B cell (primary cell): ENCODE measurements at regions not wholly inside any gene's neighbourhood (a gene's known extent, or its start where the extent isn't known, plus 50 kb on each side); places are given as distances from the start of the nearest gene placed in this dataset.

Experiments
- ATAC-seq: fragments of 200-7000 bp; cut with Tn5 transposase; one replicate; pipeline ENCODE4 v1.10.0; 2021; ENCODE audit warnings: low read depth, mild to moderate bottlenecking, moderate number of reproducible peaks, moderate library complexity
- CTCF ChIA-PET: fragments of 350-600 bp; sonication (Branson Sonifier 250); formaldehyde crosslinking; loops from one replicate; lab custom pipeline; 2021; ENCODE audit warnings: antibody characterized with exemption, inconsistent platforms; lab: Charles Lee
- POLR2A ChIA-PET: fragments of 350-600 bp; sonication (Branson Sonifier 250); formaldehyde crosslinking; loops from one replicate; lab custom pipeline; 2021; ENCODE audit warnings: antibody characterized with exemption; lab: Charles Lee
- DNase-seq: peaks from one replicate; pipeline ENCODE4 v3.0.0; 2013
- H2AFZ ChIP-seq: 2 replicates; pipeline ENCODE4 v1.6.1; 2012; ENCODE audit warnings: mild to moderate bottlenecking, low read depth, low read length; ENCODE audit not compliant: insufficient read depth, poor library complexity, severe bottlenecking
- H3K27ac ChIP-seq, 2 donors: 1 replicate in 1 of 2; 2 replicates in 1 of 2; pipeline ENCODE4 v1.5.1; 2012 to 2013; ENCODE audit warnings: low read length in 2 of 2, mild to moderate bottlenecking in 2 of 2, moderate library complexity in 1 of 2
- H3K27me3 ChIP-seq, 4 experiments: fragments of 200-600 bp in 1 of 4; sonication (generic) in 1 of 4; replicated peaks in 1 of 4; 1 replicate in 2 of 4; 2 replicates in 2 of 4; pipeline versions ENCODE4 v1.6.1 to v1.7.0; 2013 to 2016; ENCODE audit warnings: low read length in 3 of 4, mild to moderate bottlenecking in 2 of 4, mixed read lengths in 1 of 4, moderate library complexity in 1 of 4; ENCODE audit not compliant: insufficient read depth in 4 of 4, control insufficient read depth in 3 of 4; ENCODE audit errors: control extremely low read depth in 1 of 4
- H3K36me3 ChIP-seq, 2 experiments: replicated peaks in 1 of 2; 1 replicate in 1 of 2; 2 replicates in 1 of 2; pipeline versions ENCODE4 v1.6.1 to v1.7.1; 2013; ENCODE audit warnings: low read length in 1 of 2; ENCODE audit not compliant: insufficient read depth in 2 of 2, control insufficient read depth in 1 of 2; ENCODE audit errors: control extremely low read depth in 1 of 2, extremely low read depth in 1 of 2
- H3K4me1 ChIP-seq, 2 donors: fragments of 200-600 bp in 1 of 2; sonication (generic) in 1 of 2; 1 replicate in 1 of 2; 2 replicates in 1 of 2; pipeline versions ENCODE4 v1.5.1 to v1.6.1; 2013 to 2017; ENCODE audit warnings: low read length in 2 of 2; ENCODE audit not compliant: control insufficient read depth in 2 of 2, insufficient read depth in 2 of 2
- H3K4me2 ChIP-seq: replicated peaks from 2 replicates; pipeline ENCODE3; 2012; ENCODE audit warnings: mild to moderate bottlenecking, low read depth, low read length; ENCODE audit not compliant: poor library complexity, severe bottlenecking
- H3K4me3 ChIP-seq, 5 experiments: fragments of 200-600 bp in 1 of 5; sonication (generic) in 1 of 5; 1 replicate in 3 of 5; 2 replicates in 2 of 5; pipeline versions ENCODE4 v1.5.1 to v1.7.0; 2011 to 2016; ENCODE audit warnings: low read length in 4 of 5, mild to moderate bottlenecking in 4 of 5, low read depth in 2 of 5, control low read depth in 1 of 5, moderate library complexity in 1 of 5; ENCODE audit not compliant: insufficient read depth in 1 of 5; ENCODE audit errors: control extremely low read depth in 1 of 5, extremely low read depth in 1 of 5
- H3K79me2 ChIP-seq: fragments of 200-600 bp; sonication (generic); one replicate; pipeline ENCODE4 v1.6.0; 2016; ENCODE audit warnings: low read length; ENCODE audit not compliant: control insufficient read depth, insufficient read depth
- H3K9ac ChIP-seq: fragments of 200-600 bp; sonication (generic); 2 replicates; pipeline ENCODE4 v1.6.1; 2017; ENCODE audit warnings: mild to moderate bottlenecking, low read length, moderate library complexity
- H3K9me3 ChIP-seq, 3 donors: one replicate each; pipeline versions ENCODE4 v1.6.1 to v1.7.1; 2013; ENCODE audit warnings: low read length in 2 of 3; ENCODE audit not compliant: control insufficient read depth in 2 of 3, insufficient read depth in 1 of 3; ENCODE audit errors: control extremely low read depth in 1 of 3
- H4K20me1 ChIP-seq: 2 replicates; pipeline ENCODE4 v1.6.0; 2012; ENCODE audit warnings: mild to moderate bottlenecking, low read length; ENCODE audit not compliant: insufficient read depth, control insufficient read depth, poor library complexity, severe bottlenecking
- H3K27ac Mint-ChIP-seq: one replicate; pipeline ENCODE4 v1.8.0; 2021; ENCODE audit warnings: mixed read lengths
- H3K27me3 Mint-ChIP-seq: one replicate; pipeline ENCODE4 v1.8.0; 2021; ENCODE audit warnings: mixed read lengths
- H3K4me1 Mint-ChIP-seq: one replicate; pipeline ENCODE4 v1.8.0; 2021; ENCODE audit warnings: mixed read lengths
- H3K4me3 Mint-ChIP-seq: one replicate; pipeline ENCODE4 v1.8.0; 2021; ENCODE audit warnings: mixed read lengths
- H3K9me3 Mint-ChIP-seq: one replicate; pipeline ENCODE4 v1.8.0; 2022; ENCODE audit warnings: mixed read lengths; ENCODE audit not compliant: insufficient read depth
- CTCF ChIP-seq: fragments of 200-600 bp; IDR thresholded peaks from one replicate; pipeline ENCODE4 v1.8.0; 2022; ENCODE audit warnings: antibody characterized with exemption, mild to moderate bottlenecking
- EZH2 ChIP-seq: IDR thresholded peaks from 2 replicates; pipeline ENCODE4 v1.6.1; 2012; ENCODE audit warnings: borderline replicate concordance, low read depth, mild to moderate bottlenecking, moderate library complexity, low read length; ENCODE audit not compliant: insufficient read depth, poor library complexity, severe bottlenecking
- WGBS: methylation state at CpG from one replicate; pipeline ENCODE4 v1.1.5; 2013; ENCODE audit warnings: missing lambda C conversion rate; ENCODE audit not compliant: insufficient coverage; 5-methylcytosine and 5-hydroxymethylcytosine counted together
- intact Hi-C: fragments of 100-400 bp; cut with micrococcal nuclease; formaldehyde crosslinking; loops from one replicate; pipeline ENCODE4 v1.10.0; 2022

- Histone ChIP-seq H3K27ac (no peak overlapping the region), H3K4me3 (no peak overlapping the region), H3K9ac (no peak overlapping the region), H2AFZ (no peak overlapping the region), H3K36me3 (no peaks in the 10 kb centered on the region), H3K27me3 (no peaks in the 10 kb centered on the region), H3K4me2 (no peak overlapping the region), H3K9me3 (peaks cover 0 to 6% (median 0%) of the 10 kb centered on the region in 3 donors), H3K4me1 (no peaks in the 10 kb centered on the region), H4K20me1 (no peaks in the 10 kb centered on the region), H3K79me2 (no peaks in the 10 kb centered on the region)
- H3K27me3 Mint-ChIP-seq = no peaks in the 10 kb centered on the region
- no peak overlapping the region for H3K27ac Mint-ChIP-seq
- ATAC-seq (no peak), DNase-seq (no peak)
- no peak overlapping the region for H3K4me3 Mint-ChIP-seq
- 71% methylated on average over 2 of the region's 3 CpGs for WGBS
- intact Hi-C loops = no loop called here
- no peaks in the 10 kb centered on the region for H3K4me1 Mint-ChIP-seq
- peaks cover 2% of the 10 kb centered on the region for H3K9me3 Mint-ChIP-seq
- no peak for TF ChIP-seq EZH2
- CTCF ChIA-PET = no interaction called here
- POLR2A ChIA-PET = no interaction called here
These were observed 576.3 kb downstream of the RNF144B start for GRCh38 chr6:18963439-18963838.

GRCh38 chr6:18973251-18973650 lies 586.1 kb downstream of the RNF144B start:
- TF ChIP-seq CTCF (no peak), EZH2 (no peak)
- no peaks in the 10 kb centered on the region for H3K27me3 Mint-ChIP-seq
- H3K9me3 Mint-ChIP-seq = no peaks in the 10 kb centered on the region
- Histone ChIP-seq H3K4me2 (no peak overlapping the region), H3K36me3 (no peaks in the 10 kb centered on the region), H3K9me3 (peaks cover 0 to 5% (median 0%) of the 10 kb centered on the region in 3 donors), H3K4me1 (no peaks in the 10 kb centered on the region), H2AFZ (no peak overlapping the region), H3K79me2 (no peaks in the 10 kb centered on the region), H3K9ac (no peak overlapping the region), H3K27ac (no peak overlapping the region), H4K20me1 (no peaks in the 10 kb centered on the region), H3K27me3 (no peaks in the 10 kb centered on the region), H3K4me3 (no peak overlapping the region)
- DNase-seq = no peak
- ChIA-PET CTCF (no interaction called here), POLR2A (no interaction called here)
- WGBS = 60% methylated on average over 1 of the region's 3 CpGs
- intact Hi-C loops = no loop called here
- H3K4me1 Mint-ChIP-seq = no peaks in the 10 kb centered on the region
- ATAC-seq = no peak
- no peak overlapping the region for H3K27ac Mint-ChIP-seq
- H3K4me3 Mint-ChIP-seq = no peak overlapping the region
